Kidney glomerular epithelial cell (primary cell): ENCODE measurements at regions not wholly inside any gene's neighbourhood (a gene's known extent, or its start where the extent isn't known, plus 50 kb on each side); places are given as distances from the start of the nearest gene placed in this dataset.

Source experiments
- DNase-seq: peaks from one replicate; lab custom pipeline; 2025; lab: John Stamatoyannopoulos, UW

GRCh38 chr13:85896516-85897450 lies 97.6 kb upstream of the SLITRK6 start:
- no peak for DNase-seq

GRCh38 chr13:85887406-85887805 lies 88.2 kb upstream of the SLITRK6 start:
- DNase-seq: no peak

- DNase-seq: no peak
These were observed 79.8 kb upstream of the SLITRK6 start for GRCh38 chr13:85879014-85879413.

- peak; percentile 27 for DNase-seq
These were observed 65.8 kb upstream of the SLITRK6 start for GRCh38 chr13:85864963-85865530.

GRCh38 chr13:85853901-85854663 lies 54.9 kb upstream of the SLITRK6 start:
- no peak for DNase-seq

GRCh38 chr13:85853161-85853894 lies 54.1 kb upstream of the SLITRK6 start:
- DNase-seq: no peak
